ENCODE measurements at regions not wholly inside any gene's neighbourhood (a gene's known extent, or its start where the extent isn't known, plus 50 kb on each side); places are given as distances from the start of the nearest gene placed in this dataset.

DNA sequence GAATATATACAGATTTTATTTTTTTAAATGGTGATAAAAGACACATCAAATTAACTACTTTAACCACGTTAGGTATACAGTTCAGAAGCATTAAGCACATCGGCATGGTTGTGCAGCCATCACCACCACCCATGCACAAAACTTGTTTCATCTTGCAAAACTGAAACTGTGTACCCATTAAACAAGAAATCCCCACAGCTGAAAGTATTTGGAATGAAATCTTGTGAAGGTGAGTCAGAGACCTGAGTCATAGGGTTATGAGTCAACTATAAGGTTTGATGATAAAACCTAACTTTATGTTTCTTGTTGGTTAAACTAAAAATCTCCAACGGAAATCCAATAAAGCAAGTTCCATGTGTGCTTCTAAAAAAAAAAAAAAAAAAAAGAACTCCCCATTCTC, 561.6 kb upstream of the PSMD7 start:
- TF ChIP-seq SUZ12 (IDR thresholded peaks at IDR 0.05): no peak
- TF ChIP-seq FOXK2 (IDR thresholded peaks at IDR 0.05): no peak
- TF ChIP-seq, protein P1, sequence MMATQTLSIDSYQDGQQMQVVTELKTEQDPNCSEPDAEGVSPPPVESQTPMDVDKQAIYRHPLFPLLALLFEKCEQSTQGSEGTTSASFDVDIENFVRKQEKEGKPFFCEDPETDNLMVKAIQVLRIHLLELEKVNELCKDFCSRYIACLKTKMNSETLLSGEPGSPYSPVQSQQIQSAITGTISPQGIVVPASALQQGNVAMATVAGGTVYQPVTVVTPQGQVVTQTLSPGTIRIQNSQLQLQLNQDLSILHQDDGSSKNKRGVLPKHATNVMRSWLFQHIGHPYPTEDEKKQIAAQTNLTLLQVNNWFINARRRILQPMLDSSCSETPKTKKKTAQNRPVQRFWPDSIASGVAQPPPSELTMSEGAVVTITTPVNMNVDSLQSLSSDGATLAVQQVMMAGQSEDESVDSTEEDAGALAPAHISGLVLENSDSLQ (IDR thresholded peaks at IDR 0.05): no peak
- TF ChIP-seq ELF4 (IDR thresholded peaks at IDR 0.05): no peak
- no peak for TF ChIP-seq FOXA1 (IDR thresholded peaks at IDR 0.05)
- TF ChIP-seq LEF1 (IDR thresholded peaks at IDR 0.05; ENCODE audit: borderline replicate concordance): no peak
- TF ChIP-seq FOXM1 (IDR thresholded peaks at IDR 0.05; ENCODE audit: borderline replicate concordance): no peak
- no peak for TF ChIP-seq BHLHE40 (IDR thresholded peaks at IDR 0.05; ENCODE audit: borderline replicate concordance)
- no peak for TF ChIP-seq ZNF384 (IDR thresholded peaks at IDR 0.05)
- TF ChIP-seq L3MBTL2 (conservative IDR thresholded peaks at IDR 0.05): no peak

All from HEK293T (cell line).